ENCODE measurements at regions not wholly inside any gene's neighbourhood (a gene's known extent, or its start where the extent isn't known, plus 50 kb on each side); places are given as distances from the start of the nearest gene placed in this dataset.

- TF ChIP-seq CTCF (IDR thresholded peaks at IDR 0.05) (no peak), EP300 (IDR thresholded peaks at IDR 0.05) (no peak), POLR2AphosphoS5 (IDR thresholded peaks at IDR 0.05) (no peak), POLR2A (IDR thresholded peaks at IDR 0.05) (no peak)
These were observed 546.9 kb upstream of the C9orf72 start for GRCh38 chr9:28120184-28120583.

Measured in sigmoid colon (tissue), 4 donors.